Loucy (cell line): ENCODE measurements at regions not wholly inside any gene's neighbourhood (a gene's known extent, or its start where the extent isn't known, plus 50 kb on each side); places are given as distances from the start of the nearest gene placed in this dataset.

Experiments used
- H2AFZ ChIP-seq: fragments of 200-600 bp; sonication (generic); 2 replicates; pipeline ENCODE4 v1.6.0; 2016; ENCODE audit warnings: antibody characterized with exemption, mild to moderate bottlenecking, low read length, moderate library complexity
- H3F3A ChIP-seq: fragments of 200-600 bp; 2 replicates; pipeline ENCODE4 v1.6.0; 2016; ENCODE audit warnings: antibody characterized with exemption, low read depth, mild to moderate bottlenecking
- H3K27me3 ChIP-seq: fragments of 200-600 bp; sonication (generic); 2 replicates; pipeline ENCODE4 v1.6.1; 2014; ENCODE audit warnings: low read length, mild to moderate bottlenecking; ENCODE audit not compliant: insufficient read depth, poor library complexity, severe bottlenecking
- H3K36me3 ChIP-seq: fragments of 200-600 bp; sonication (generic); 2 replicates; pipeline ENCODE4 v1.6.1; 2016; ENCODE audit warnings: low read length; ENCODE audit not compliant: insufficient read depth
- H3K4me1 ChIP-seq: fragments of 200-600 bp; sonication (generic); 2 replicates; pipeline ENCODE4 v1.5.1; 2014; ENCODE audit warnings: low read length, mild to moderate bottlenecking; ENCODE audit not compliant: insufficient read depth, poor library complexity, severe bottlenecking
- H3K4me2 ChIP-seq: fragments of 200-600 bp; sonication (generic); 2 replicates; pipeline ENCODE4 v1.6.0; 2014; ENCODE audit warnings: antibody characterized with exemption, low read length, low read depth, mild to moderate bottlenecking; ENCODE audit not compliant: poor library complexity, severe bottlenecking
- H3K4me3 ChIP-seq: fragments of 200-600 bp; sonication (generic); 2 replicates; pipeline ENCODE4 v1.5.1; 2014; ENCODE audit warnings: low read length, mild to moderate bottlenecking, mixed read lengths; ENCODE audit not compliant: poor library complexity, severe bottlenecking
- H3K79me2 ChIP-seq: fragments of 200-600 bp; sonication (generic); 2 replicates; pipeline ENCODE4 v1.6.1; 2014; ENCODE audit warnings: low read length; ENCODE audit not compliant: insufficient read depth
- H3K9ac ChIP-seq: fragments of 200-600 bp; sonication (generic); 2 replicates; pipeline ENCODE4 v1.6.0; 2014; ENCODE audit warnings: mild to moderate bottlenecking, low read depth, low read length, moderate library complexity; ENCODE audit not compliant: poor library complexity, severe bottlenecking
- H3K9me2 ChIP-seq: fragments of 200-600 bp; sonication (generic); replicated peaks from 2 replicates; pipeline ENCODE4 v1.6.1; 2016; ENCODE audit warnings: low read depth, low read length, mixed read lengths
- H3K9me3 ChIP-seq: fragments of 200-600 bp; sonication (generic); 2 replicates; pipeline ENCODE4 v1.6.1; 2014; ENCODE audit warnings: mild to moderate bottlenecking, antibody characterized with exemption, low read length, low read depth; ENCODE audit not compliant: insufficient read depth
- H4K20me1 ChIP-seq: fragments of 200-600 bp; sonication (generic); 2 replicates; pipeline ENCODE4 v1.6.0; 2014; ENCODE audit warnings: antibody characterized with exemption, low read length, mild to moderate bottlenecking; ENCODE audit not compliant: insufficient read depth, poor library complexity, severe bottlenecking
- EZH2phosphoT487 ChIP-seq: fragments of 200-600 bp; IDR thresholded peaks from 2 replicates; pipeline ENCODE4 v1.6.1; 2018; ENCODE audit warnings: antibody characterized with exemption, mild to moderate bottlenecking, moderate library complexity, borderline replicate concordance
- TF ChIP-seq, protein P1 (sequence below): fragments of 200-600 bp; sonication (generic); conservative IDR thresholded peaks from 2 replicates; pipeline ENCODE4 v1.5.1; 2014; ENCODE audit warnings: mild to moderate bottlenecking, antibody characterized with exemption, low read length

DNA sequence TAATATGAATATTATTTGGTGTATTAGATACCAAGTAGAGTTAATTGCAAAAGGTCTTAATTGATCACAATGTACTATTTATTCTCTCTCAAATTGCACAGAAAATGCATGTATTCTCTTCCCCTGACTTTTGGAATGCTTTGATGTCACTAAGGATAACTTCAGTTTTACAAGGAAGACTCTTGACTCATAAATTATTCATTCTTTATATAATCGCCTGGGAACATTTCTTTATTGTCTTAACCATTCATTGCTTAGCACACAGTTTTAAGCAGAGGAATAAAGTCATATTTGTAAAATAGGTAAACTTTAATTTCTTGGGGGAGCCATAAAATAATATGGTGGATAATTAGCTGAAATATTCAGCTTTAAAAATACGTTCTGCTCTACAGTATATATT lies 306.0 kb upstream of the TMEM229A start:
- Histone ChIP-seq H3K4me3 (no peak overlapping the region), H3F3A (no peaks in the 10 kb centered on the region), H2AFZ (no peak overlapping the region), H3K4me2 (no peak overlapping the region), H3K9ac (no peak overlapping the region), H3K27me3 (no peaks in the 10 kb centered on the region), H3K9me2 (no peaks in the 10 kb centered on the region), H3K79me2 (no peaks in the 10 kb centered on the region), H3K4me1 (no peaks in the 10 kb centered on the region), H3K36me3 (no peaks in the 10 kb centered on the region), H4K20me1 (no peaks in the 10 kb centered on the region), H3K9me3 (no peaks in the 10 kb centered on the region)
- no peak for TF ChIP-seq EZH2phosphoT487
- TF ChIP-seq, protein P1, sequence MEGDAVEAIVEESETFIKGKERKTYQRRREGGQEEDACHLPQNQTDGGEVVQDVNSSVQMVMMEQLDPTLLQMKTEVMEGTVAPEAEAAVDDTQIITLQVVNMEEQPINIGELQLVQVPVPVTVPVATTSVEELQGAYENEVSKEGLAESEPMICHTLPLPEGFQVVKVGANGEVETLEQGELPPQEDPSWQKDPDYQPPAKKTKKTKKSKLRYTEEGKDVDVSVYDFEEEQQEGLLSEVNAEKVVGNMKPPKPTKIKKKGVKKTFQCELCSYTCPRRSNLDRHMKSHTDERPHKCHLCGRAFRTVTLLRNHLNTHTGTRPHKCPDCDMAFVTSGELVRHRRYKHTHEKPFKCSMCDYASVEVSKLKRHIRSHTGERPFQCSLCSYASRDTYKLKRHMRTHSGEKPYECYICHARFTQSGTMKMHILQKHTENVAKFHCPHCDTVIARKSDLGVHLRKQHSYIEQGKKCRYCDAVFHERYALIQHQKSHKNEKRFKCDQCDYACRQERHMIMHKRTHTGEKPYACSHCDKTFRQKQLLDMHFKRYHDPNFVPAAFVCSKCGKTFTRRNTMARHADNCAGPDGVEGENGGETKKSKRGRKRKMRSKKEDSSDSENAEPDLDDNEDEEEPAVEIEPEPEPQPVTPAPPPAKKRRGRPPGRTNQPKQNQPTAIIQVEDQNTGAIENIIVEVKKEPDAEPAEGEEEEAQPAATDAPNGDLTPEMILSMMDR, result no peak

DNA sequence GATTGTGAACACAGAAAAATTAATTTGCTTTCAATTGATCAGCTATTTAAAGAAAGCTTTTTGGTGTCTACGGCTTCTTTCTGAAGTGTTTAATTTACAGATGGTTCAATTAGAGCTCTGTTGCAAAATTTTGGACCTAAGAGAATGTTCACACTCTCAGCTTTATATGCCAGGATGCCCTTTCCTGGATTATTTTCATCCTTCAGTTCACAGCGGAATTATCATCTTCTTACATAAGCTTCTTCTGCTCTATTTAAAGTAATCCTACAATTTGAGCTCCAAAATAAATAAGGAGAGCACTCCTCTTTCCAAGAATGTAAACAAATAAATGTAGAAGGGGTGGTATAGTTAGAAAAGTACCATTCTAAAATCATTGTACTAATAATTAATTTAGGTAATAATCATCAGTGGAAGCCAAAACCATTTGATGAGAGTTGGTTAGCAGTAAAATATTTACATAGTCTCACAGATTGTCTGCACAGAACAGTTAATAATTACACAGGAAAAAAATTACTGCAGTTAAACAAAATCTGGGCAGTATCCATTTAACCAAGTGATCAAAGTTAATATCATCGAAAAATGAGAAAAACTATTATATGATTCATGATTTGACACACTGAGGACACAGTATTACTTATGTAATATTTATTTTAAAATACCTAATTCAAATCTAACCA lies 298.0 kb upstream of the TMEM229A start:
- Histone ChIP-seq H3K9me3 (no peaks in the 10 kb centered on the region), H3K9ac (no peak overlapping the region), H3K4me2 (no peak overlapping the region), H3K36me3 (no peaks in the 10 kb centered on the region), H3K4me1 (no peaks in the 10 kb centered on the region), H4K20me1 (no peaks in the 10 kb centered on the region), H3K9me2 (no peaks in the 10 kb centered on the region), H3K27me3 (no peaks in the 10 kb centered on the region), H3K79me2 (no peaks in the 10 kb centered on the region), H3F3A (no peaks in the 10 kb centered on the region), H3K4me3 (no peak overlapping the region), H2AFZ (no peak overlapping the region)
- no peak for TF ChIP-seq EZH2phosphoT487
- TF ChIP-seq, protein P1, result no peak

DNA sequence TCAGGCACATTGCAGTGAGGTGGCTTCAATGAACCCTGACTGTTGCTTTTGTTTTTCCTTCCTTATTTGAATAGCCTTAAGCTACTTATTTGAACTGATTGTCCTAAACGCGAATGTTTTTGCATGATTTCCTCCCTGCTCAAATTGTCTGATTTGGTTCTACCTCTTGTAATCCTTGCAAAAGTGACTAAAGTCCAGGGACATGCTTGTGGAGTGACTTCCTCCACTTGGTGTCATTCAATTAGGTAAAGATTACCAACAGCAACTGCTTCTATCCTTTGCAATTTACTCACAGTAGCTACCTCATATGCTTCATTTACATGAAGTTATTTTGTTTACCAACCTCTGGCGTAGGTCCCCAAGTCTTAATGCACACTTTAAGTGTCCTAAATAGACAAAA lies 295.9 kb upstream of the TMEM229A start:
- TF ChIP-seq EZH2phosphoT487, result no peak
- TF ChIP-seq, protein P1, result no peak
- Histone ChIP-seq H3K9me3 (no peaks in the 10 kb centered on the region), H3F3A (no peaks in the 10 kb centered on the region), H3K36me3 (no peaks in the 10 kb centered on the region), H3K27me3 (no peaks in the 10 kb centered on the region), H3K4me2 (no peak overlapping the region), H3K9me2 (no peaks in the 10 kb centered on the region), H4K20me1 (no peaks in the 10 kb centered on the region), H2AFZ (no peak overlapping the region), H3K4me1 (no peaks in the 10 kb centered on the region), H3K79me2 (no peaks in the 10 kb centered on the region), H3K4me3 (no peak overlapping the region), H3K9ac (no peak overlapping the region)
